K562 (cell line): ENCODE measurements at regions not wholly inside any gene's neighbourhood (a gene's known extent, or its start where the extent isn't known, plus 50 kb on each side); places are given as distances from the start of the nearest gene placed in this dataset.

Experiments
- ATAC-seq: fragments of 200-7000 bp; cut with Tn5 transposase; 3 replicates; pipeline ENCODE4 v1.9.1; 2020; ENCODE audit warnings: moderate library complexity
- BruUV-seq: library from RNA; stranded (reverse); fragments of 400-500 nt; replicated peaks from 2 replicates; lab custom pipeline; 2021; lab: Mats Ljungman, UMichigan
- CTCF ChIA-PET: fragments of 300-600 bp; formaldehyde crosslinking; extraction: SDS; loops from one replicate; lab custom pipeline; 2021; ENCODE audit warnings: low intra/inter-chr PET ratio; lab: Yijun Ruan, JAX
- POLR2A ChIA-PET: fragments of 300-600, 350-650 bp; sonication (Branson Sonifier 250); formaldehyde crosslinking; extraction: SDS; loops from one replicate; lab custom pipeline; 2021; ENCODE audit warnings: antibody characterized with exemption, inconsistent platforms; lab: Yijun Ruan, JAX
- DNase-seq, 4 experiments: peaks; one replicate each; pipeline versions ENCODE4 v3.0.0 to v3.0.0-alpha.2; 2011 to 2018; ENCODE audit warnings: low spot score in 3 of 4, mixed read lengths in 3 of 4; ENCODE audit errors: extremely low read depth in 1 of 4
- FAIRE-seq: peaks from 2 replicates; lab custom pipeline; 2011; peaks lifted over from hg19 to GRCh38; lab: Jason Lieb, UNC
- H2AFZ ChIP-seq: 2 replicates; pipeline ENCODE4 v1.6.0; 2011; ENCODE audit warnings: low read depth, low read length, control low read depth, inconsistent platforms
- H3K27ac ChIP-seq: fragments of 200-600 bp; 3 replicates; pipeline ENCODE4 v1.8.0; 2011; ENCODE audit warnings: low read depth, mild to moderate bottlenecking, control low read depth, inconsistent platforms, low read length, moderate library complexity, mixed read lengths; ENCODE audit errors: extremely low read depth
- H3K27me3 ChIP-seq, 2 experiments: fragments of 300-600 bp in 1 of 2; 2 replicates in 1 of 2; 3 replicates in 1 of 2; pipeline versions ENCODE4 v1.6.0 to v1.8.0; 2011; ENCODE audit warnings: inconsistent platforms in 2 of 2, low read length in 2 of 2, mild to moderate bottlenecking in 1 of 2, mixed read lengths in 1 of 2, moderate library complexity in 1 of 2; ENCODE audit not compliant: control insufficient read depth in 2 of 2, insufficient read depth in 2 of 2
- H3K36me3 ChIP-seq: fragments of 300-600 bp; 3 replicates; pipeline ENCODE4 v1.8.0; 2011; ENCODE audit warnings: mild to moderate bottlenecking, low read length, inconsistent platforms; ENCODE audit not compliant: control insufficient read depth, insufficient read depth
- H3K4me1 ChIP-seq, 2 experiments: fragments of 200-600 bp in 1 of 2; replicated peaks in 1 of 2; 2 replicates in 1 of 2; 3 replicates in 1 of 2; pipeline versions ENCODE4 v1.5.1 to v1.8.0; 2011; ENCODE audit warnings: inconsistent platforms in 2 of 2, low read length in 2 of 2, mild to moderate bottlenecking in 1 of 2, mixed read lengths in 1 of 2, moderate library complexity in 1 of 2; ENCODE audit not compliant: control insufficient read depth in 2 of 2, insufficient read depth in 2 of 2
- H3K4me2 ChIP-seq: 2 replicates; pipeline ENCODE4 v1.6.1; 2011; ENCODE audit warnings: low read length, control low read depth, inconsistent platforms, mixed read lengths; ENCODE audit not compliant: insufficient read depth
- H3K4me3 ChIP-seq: fragments of 200-600 bp; sonication (generic), shearing (Covaris generic); 2 replicates; pipeline ENCODE4 v1.5.1; 2016; ENCODE audit warnings: control low read depth, inconsistent platforms
- H3K79me2 ChIP-seq: fragments of 200-600 bp; 3 replicates; pipeline ENCODE4 v1.8.0; 2011; ENCODE audit warnings: low read length, inconsistent platforms; ENCODE audit not compliant: control insufficient read depth, insufficient read depth
- H3K9ac ChIP-seq, 2 experiments: 2 replicates each; pipeline versions ENCODE4 v1.6.0 to v1.6.1; 2011; ENCODE audit warnings: low read depth in 2 of 2, low read length in 2 of 2, control low read depth in 1 of 2, inconsistent platforms in 1 of 2, mild to moderate bottlenecking in 1 of 2, mixed read lengths in 1 of 2; ENCODE audit not compliant: insufficient read depth in 1 of 2
- H3K9me1 ChIP-seq: one replicate; pipeline ENCODE4 v1.6.0; 2011; ENCODE audit warnings: inconsistent platforms, mild to moderate bottlenecking, low read length, moderate library complexity; ENCODE audit not compliant: control insufficient read depth, insufficient read depth
- H3K9me3 ChIP-seq: replicated peaks from 2 replicates; pipeline ENCODE4 v1.5.1; 2011; ENCODE audit warnings: low read depth, low read length, inconsistent platforms; ENCODE audit not compliant: control insufficient read depth, insufficient read depth
- H4K20me1 ChIP-seq: replicated peaks from 2 replicates; pipeline ENCODE4 v1.6.1; 2011; ENCODE audit warnings: low read length, inconsistent platforms, mixed read lengths; ENCODE audit not compliant: control insufficient read depth, insufficient read depth
- BRF2 ChIP-seq: IDR thresholded peaks from 3 replicates; pipeline ENCODE4 v1.6.1; 2011; ENCODE audit warnings: borderline replicate concordance, mild to moderate bottlenecking; ENCODE audit not compliant: insufficient read length, insufficient read depth
- FOXA1 ChIP-seq: fragments of 450-650 bp; IDR thresholded peaks from 2 replicates; pipeline ENCODE4 v1.6.1; 2016; ENCODE audit warnings: mild to moderate bottlenecking, borderline replicate concordance
- HNRNPUL1 ChIP-seq: fragments of 200-400 bp; formaldehyde crosslinking; IDR thresholded peaks from 2 replicates; pipeline ENCODE4 v1.6.1; 2017; ENCODE audit warnings: low read length
- STAT5B ChIP-seq: fragments of 250-450 bp; sonication (Bioruptor Pico); IDR thresholded peaks from 2 replicates; pipeline ENCODE4 v1.8.0; 2021; ENCODE audit warnings: mild to moderate bottlenecking, inconsistent platforms
- ZNF583 ChIP-seq: fragments of 250-450 bp; sonication (Bioruptor Pico); IDR thresholded peaks from 2 replicates; pipeline ENCODE4 v1.4.0; 2020
- ZNF830 ChIP-seq: fragments of 250-450 bp; sonication (Bioruptor Pico); IDR thresholded peaks from 2 replicates; pipeline ENCODE4 v1.5.0; 2021; ENCODE audit warnings: mild to moderate bottlenecking
- WGBS: fragments of 100-300 bp; shearing (Covaris generic); methylation state at CpG from one replicate; pipeline ENCODE4 v1.1.6; 2016; ENCODE audit warnings: low coverage, mixed read lengths; ENCODE audit not compliant: insufficient coverage; ENCODE audit errors: missing lambda C conversion rate; 5-methylcytosine and 5-hydroxymethylcytosine counted together
- in situ Hi-C: fragments of 300-500 bp; cut with MboI; formaldehyde crosslinking; loops from 4 replicates; pipeline ENCODE4 v1.15.0; 2018; ENCODE audit warnings: inconsistent platforms, mixed read lengths
- intact Hi-C: fragments of 100-400 bp; cut with micrococcal nuclease; formaldehyde crosslinking; loops from 2 replicates; pipeline ENCODE4 v1.14.2; 2022
- TF ChIP-seq, protein P1 (sequence below): fragments of 450-650 bp; formaldehyde crosslinking; IDR thresholded peaks from 2 replicates; pipeline ENCODE4 v1.4.0; 2022; ENCODE audit warnings: mild to moderate bottlenecking, moderate library complexity

- in situ Hi-C loops, result no loop called here
- CTCF ChIA-PET, result no interaction called here
- 1% methylated on average over 5 of the region's 5 CpGs for WGBS
These were observed 380.4 kb downstream of the RAPGEF2 start for GRCh38 chr4:159483110-159483781.

More at GRCh38 chr4:159483110-159483781, 380.4 kb downstream of the RAPGEF2 start:
- Histone ChIP-seq H3K27ac (no peak overlapping the region), H3K4me2 (no peak overlapping the region), H3K9me3 (no peaks in the 10 kb centered on the region), H3K27me3 (no peaks in the 10 kb centered on the region; a peak in 1 of 5 replicates), H3K9me1 (no peaks in the 10 kb centered on the region), H4K20me1 (no peaks in the 10 kb centered on the region), H3K79me2 (no peaks in the 10 kb centered on the region), H3K4me3 (no peak overlapping the region), H3K9ac (no peak overlapping the region), H3K36me3 (no peaks in the 10 kb centered on the region), H2AFZ (no peak overlapping the region), H3K4me1 (no peaks in the 10 kb centered on the region)
- FAIRE-seq, result no peak
- POLR2A ChIA-PET, result interaction anchor here (0.6 kb wide), 1 partner anchor 366 kb away, joined by 3 read pairs; no protein-coding TSS in a partner anchor
- ATAC-seq, result no peak
- BruUV-seq, result no TSS peak
- no peak for DNase-seq
- intact Hi-C loops, result no loop called here
- TF ChIP-seq FOXA1, result no peak
- TF ChIP-seq HNRNPUL1, result no peak
- TF ChIP-seq BRF2, result no peak
- no peak for TF ChIP-seq ZNF830 (CRISPR knock-in tag)
- TF ChIP-seq STAT5B (CRISPR knock-in tag), result no peak
- TF ChIP-seq, protein P1, sequence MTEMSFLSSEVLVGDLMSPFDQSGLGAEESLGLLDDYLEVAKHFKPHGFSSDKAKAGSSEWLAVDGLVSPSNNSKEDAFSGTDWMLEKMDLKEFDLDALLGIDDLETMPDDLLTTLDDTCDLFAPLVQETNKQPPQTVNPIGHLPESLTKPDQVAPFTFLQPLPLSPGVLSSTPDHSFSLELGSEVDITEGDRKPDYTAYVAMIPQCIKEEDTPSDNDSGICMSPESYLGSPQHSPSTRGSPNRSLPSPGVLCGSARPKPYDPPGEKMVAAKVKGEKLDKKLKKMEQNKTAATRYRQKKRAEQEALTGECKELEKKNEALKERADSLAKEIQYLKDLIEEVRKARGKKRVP, result no peak
- no peak for TF ChIP-seq ZNF583 (CRISPR knock-in tag)
